Activated CD8-positive, alpha-beta memory T cell treated with anti-CD3 and anti-CD28 coated beads for 48 hours (primary cell): ENCODE measurements at regions not wholly inside any gene's neighbourhood (a gene's known extent, or its start where the extent isn't known, plus 50 kb on each side); places are given as distances from the start of the nearest gene placed in this dataset.
"Not testable (repeated sequence)": the region's sequence is repeated elsewhere in the genome, so short reads cannot be mapped to it uniquely, and the experiment has no call there.

Experiments used
- DNase-seq, 3 experiments: peaks; one replicate each; pipeline ENCODE4 v3.0.0-alpha.2; 2020; ENCODE audit warnings: low read depth in 2 of 3, low spot score in 2 of 3

GRCh38 chr9:38342532-38342931 lies 50.0 kb upstream of the ALDH1B1 start:
- no peak for DNase-seq

DNA sequence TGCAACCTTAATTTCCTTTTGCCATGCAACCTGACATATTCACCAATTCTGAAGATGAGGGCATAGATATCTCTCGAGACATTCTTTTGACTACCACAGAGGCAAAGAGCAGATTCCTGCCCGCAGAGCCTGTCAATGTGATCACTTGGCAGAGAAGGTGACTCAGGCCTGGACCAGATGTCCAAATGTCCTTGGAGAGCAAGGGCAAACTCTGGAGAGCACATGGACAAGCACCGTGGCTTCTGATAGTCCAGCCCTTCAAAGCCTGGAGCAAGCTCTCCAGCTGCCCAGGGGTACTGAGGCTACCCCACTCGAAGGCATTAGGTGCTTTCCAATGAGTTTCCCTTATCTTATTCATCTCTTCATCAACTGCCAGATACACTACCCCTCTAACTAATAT lies 50.4 kb upstream of the ALDH1B1 start:
- DNase-seq: no peak

GRCh38 chr9:38339496-38339895 lies 53.0 kb upstream of the ALDH1B1 start:
- DNase-seq: no peak

- DNase-seq: no peak
These were observed 53.4 kb upstream of the ALDH1B1 start for GRCh38 chr9:38339087-38339486.

- no peak for DNase-seq
These were observed 54.0 kb upstream of the ALDH1B1 start for GRCh38 chr9:38338342-38339018.

DNA sequence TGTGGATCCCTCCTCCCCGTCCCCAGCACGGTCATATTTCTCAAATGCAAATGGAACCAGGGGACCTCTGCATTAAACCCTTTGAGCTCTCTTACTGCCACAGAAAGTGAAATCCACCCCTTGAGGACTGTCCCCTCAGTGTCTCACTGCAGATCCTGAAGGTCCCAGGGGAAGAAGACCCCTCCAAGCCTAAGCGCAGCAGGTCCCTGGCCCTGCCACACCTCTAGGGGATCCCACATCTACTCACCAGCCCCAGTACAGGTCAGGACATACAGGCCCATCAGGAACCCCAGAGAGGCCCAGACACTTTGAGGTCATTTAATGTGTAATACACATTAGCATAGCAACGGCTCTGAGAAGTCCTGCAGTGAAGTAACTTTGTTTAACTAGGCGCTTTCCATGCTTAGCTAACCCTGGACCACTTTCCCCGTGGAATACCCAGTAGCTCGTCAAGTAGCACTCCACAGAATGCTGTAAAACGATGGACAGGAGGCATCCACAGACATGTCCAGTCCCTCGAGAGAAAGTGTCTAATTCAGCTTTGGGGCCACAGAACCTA lies 54.7 kb upstream of the ALDH1B1 start:
- DNase-seq: no peak

GRCh38 chr9:38337181-38337580 lies 55.3 kb upstream of the ALDH1B1 start:
- no peak for DNase-seq

DNA sequence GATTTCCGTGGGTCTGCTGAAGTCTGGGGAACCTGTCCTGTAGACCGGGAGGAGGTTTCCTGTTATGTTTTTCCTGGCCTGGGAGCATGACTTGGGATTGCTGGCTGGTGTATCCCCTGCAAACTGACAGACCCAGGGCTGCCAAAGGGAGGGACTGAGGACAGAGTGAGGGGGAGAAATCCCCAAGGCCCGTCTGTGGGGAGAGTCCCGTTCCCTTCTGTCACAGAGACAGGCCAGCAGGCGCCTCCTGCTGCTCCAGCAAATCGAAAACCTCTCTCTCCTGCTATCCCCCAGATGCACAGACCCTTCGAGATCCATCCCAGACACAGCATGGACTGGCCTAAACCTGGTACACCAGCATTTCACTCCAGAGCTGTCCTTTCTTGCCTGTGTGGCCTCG lies 56.2 kb upstream of the ALDH1B1 start:
- no peak for DNase-seq

- no peak for DNase-seq
These were observed 56.8 kb upstream of the ALDH1B1 start for GRCh38 chr9:38335686-38336085.

DNA sequence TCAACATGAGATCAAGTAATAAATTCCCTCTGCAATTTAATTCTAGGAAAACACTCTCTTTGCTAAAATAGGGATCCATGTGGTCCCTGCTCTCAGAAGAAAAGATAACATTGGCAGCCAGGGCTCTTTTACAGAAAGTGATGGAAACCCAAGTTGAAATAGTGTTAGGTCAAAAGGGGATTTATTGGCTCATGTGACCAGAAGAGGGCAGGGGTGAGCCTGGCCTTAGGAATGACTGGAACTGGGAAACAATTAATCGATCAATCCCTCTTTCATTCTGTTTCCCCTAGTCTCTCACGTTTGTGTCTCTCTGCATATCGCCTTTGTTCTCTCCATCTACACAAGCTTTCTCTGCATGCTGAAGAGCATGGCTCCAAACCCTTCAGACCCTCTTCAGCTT lies 58.3 kb upstream of the ALDH1B1 start:
- no peak for DNase-seq

- no peak for DNase-seq
These were observed 59.5 kb upstream of the ALDH1B1 start for GRCh38 chr9:38333047-38333446.

DNA sequence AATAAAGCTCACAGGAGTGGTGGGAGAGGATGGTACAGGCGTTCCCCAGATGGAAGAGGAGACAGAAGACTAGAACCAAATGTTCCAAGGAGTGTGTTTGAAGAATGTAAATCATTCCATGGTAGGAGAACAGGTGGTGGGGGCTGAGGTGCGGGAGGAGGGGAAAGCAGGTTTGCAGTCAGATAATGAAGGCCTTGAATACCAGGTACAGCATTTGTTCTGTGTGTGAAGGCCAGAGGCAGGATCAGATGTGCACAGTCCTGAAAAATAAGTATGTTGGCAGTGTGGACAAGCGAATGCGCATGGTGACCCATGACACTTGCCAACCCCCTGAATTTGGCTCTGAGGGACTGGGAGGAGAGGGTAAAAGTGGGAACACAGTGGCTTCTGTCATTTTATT lies 59.9 kb upstream of the ALDH1B1 start:
- no peak for DNase-seq

DNA sequence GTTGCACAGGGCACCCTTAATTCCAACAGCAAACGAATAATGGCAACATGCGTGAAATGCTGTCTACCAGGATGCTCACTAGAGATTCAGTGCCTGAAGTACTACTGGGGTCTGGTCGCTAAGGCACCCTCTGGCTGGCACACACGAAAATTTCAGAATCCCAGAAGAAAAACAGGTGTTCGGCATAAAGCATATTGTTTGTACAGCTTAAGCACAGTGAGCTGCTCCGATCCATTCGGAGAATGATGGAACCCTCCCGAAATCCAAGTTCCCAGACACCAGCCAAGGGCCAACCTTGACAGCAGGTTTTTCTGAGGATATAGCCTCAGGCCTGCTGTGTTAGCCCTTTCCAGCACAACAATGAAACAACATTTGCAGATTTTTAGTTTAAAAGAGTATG lies 61.4 kb upstream of the ALDH1B1 start:
- DNase-seq: no peak

DNA sequence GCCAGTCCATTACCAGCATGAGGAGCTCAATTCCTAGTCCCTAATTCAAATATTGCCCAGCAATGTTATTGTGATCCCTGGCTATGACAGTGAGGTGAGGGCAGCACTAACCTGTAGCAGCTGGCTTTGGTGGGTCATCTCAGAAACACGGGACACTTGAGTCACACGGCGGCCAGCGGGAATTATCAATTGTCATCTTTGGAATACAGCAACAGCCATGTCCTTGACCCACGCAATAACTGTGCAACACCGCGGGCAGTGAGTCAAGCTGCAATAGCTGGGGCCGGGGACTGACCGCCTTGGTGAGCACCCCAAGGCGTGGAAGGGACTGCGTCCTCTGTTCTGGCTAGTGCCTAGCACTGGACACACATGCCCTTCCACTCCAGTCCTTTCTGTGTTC lies 62.5 kb upstream of the ALDH1B1 start:
- no peak for DNase-seq

DNA sequence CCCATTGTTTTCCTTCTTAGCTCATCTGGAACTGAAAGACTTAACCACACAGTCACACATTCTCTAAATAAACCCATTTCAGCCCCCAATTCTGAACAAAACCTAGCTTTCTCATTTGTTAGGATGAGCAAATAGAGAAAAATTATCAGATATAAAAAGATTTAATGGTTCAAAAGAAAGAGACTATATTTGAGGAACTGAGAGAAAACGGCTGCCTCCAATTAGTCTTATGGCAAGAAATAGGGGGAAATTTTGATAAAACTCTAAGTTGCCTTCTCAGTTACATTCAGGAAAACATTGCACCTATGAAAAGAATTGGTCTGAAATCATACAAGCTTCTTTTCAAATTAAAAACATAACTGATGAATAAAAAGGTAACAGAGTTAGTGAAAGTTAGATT lies 63.7 kb upstream of the ALDH1B1 start:
- DNase-seq: no peak

- no peak for DNase-seq
These were observed 66.4 kb upstream of the ALDH1B1 start for GRCh38 chr9:38326122-38326521.

DNA sequence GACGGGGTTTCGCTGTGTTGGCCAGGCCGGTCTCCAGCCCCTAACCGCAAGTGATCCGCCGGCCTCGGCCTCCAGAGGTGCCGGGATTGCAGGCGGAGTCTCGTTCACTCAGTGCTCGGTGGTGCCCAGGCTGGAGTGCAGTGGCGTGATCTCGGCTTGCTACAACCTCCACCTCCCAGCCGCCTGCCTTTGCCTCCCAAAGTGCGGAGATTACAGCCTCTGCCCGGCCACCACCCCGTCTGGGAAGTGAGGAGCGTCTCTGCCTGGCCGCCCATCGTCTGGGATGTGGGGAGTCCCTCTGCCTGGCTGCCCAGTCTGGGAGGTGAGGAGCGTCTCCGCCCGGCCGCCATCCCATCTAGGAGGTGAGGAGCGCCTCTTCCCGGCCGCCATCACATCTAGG lies 68.3 kb upstream of the ALDH1B1 start:
- not testable (repeated sequence) for DNase-seq

DNA sequence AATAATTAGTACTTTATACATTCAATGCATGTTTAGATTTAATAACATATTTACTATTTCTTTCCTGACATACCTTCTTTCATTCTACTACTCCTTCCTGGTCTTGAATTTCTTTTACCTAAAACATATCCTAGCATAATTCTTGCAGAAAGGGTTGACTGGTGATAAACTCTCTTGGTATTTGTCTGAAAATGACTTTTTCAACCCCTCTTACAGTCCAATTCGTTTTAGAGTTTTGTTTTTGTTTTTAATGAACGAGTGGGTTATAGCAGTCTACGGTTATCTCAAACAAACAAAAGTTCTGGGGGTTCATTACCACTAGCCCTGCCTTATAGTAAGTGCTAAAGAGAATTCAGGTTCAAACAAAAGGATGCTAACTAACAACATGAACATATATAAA lies 69.6 kb upstream of the ALDH1B1 start:
- no peak for DNase-seq

- DNase-seq: no peak
These were observed 72.9 kb upstream of the ALDH1B1 start for GRCh38 chr9:38319496-38320173.

- DNase-seq: no peak
These were observed 73.6 kb upstream of the ALDH1B1 start for GRCh38 chr9:38318759-38319495.

DNA sequence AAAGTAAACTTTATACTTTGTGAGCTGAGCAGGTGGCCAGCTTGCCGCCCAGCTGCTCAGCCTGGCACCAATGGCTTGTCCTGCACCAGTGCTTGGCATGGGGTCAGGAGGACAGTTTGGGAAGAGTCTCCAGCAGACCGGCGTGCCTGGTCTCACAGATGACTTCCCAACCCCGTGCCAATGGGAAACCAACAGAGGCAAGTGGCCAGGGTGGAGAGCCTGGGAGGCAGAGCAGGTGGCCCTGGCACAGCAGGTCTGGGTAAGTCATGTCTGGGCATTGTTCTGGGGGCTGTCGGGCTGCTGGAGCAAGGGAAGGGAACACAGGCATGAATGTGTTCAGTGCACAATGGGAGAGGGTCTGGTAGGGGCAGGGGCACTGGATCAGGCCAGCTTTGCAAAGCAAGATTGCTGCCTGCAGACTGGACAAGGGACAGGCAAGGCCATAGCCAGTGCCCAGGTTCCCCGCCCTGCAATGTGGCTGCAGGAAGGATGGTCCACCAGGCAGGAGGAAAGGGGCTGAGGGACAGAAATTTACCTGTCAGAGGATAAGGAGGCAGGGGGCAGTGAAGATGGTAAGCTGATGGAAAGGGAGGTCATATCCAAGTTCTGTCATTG lies 76.2 kb upstream of the ALDH1B1 start:
- no peak for DNase-seq
